HG03280 (cell line): ENCODE measurements at regions not wholly inside any gene's neighbourhood (a gene's known extent, or its start where the extent isn't known, plus 50 kb on each side); places are given as distances from the start of the nearest gene placed in this dataset.

ENCODE experiments used
- ATAC-seq: cut with Tn5 transposase; IDR thresholded peaks from one replicate; pipeline ENCODE4 v1.9.1; 2021; ENCODE audit warnings: mild to moderate bottlenecking, moderate library complexity; ENCODE audit not compliant: unreplicated experiment

GRCh38 chr9:89877051-89878002 lies 272.5 kb downstream of the GADD45G start:
- ATAC-seq, result no peak

GRCh38 chr9:89878003-89878411 lies 273.2 kb downstream of the GADD45G start:
- ATAC-seq, result no peak

GRCh38 chr9:89878687-89879086 lies 273.9 kb downstream of the GADD45G start:
- no peak for ATAC-seq

- no peak for ATAC-seq
Measured at GRCh38 chr9:89879276-89879675, 274.5 kb downstream of the GADD45G start.

GRCh38 chr9:89879701-89880100 lies 274.9 kb downstream of the GADD45G start:
- ATAC-seq, result no peak

- ATAC-seq, result no peak
Measured at GRCh38 chr9:89880161-89880560, 275.3 kb downstream of the GADD45G start.

GRCh38 chr9:89880721-89881120 lies 275.9 kb downstream of the GADD45G start:
- no peak for ATAC-seq

- no peak for ATAC-seq
Measured at GRCh38 chr9:89881431-89881830, 276.6 kb downstream of the GADD45G start.

GRCh38 chr9:89882930-89883361 lies 278.1 kb downstream of the GADD45G start:
- no peak for ATAC-seq

- no peak for ATAC-seq
Measured at GRCh38 chr9:89883401-89884341, 278.9 kb downstream of the GADD45G start.

- ATAC-seq, result no peak
Measured at GRCh38 chr9:89884356-89885083, 279.7 kb downstream of the GADD45G start.

- ATAC-seq, result no peak
Measured at GRCh38 chr9:89885156-89885555, 280.3 kb downstream of the GADD45G start.

GRCh38 chr9:89886281-89886700 lies 281.5 kb downstream of the GADD45G start:
- no peak for ATAC-seq

GRCh38 chr9:89887286-89887685 lies 282.5 kb downstream of the GADD45G start:
- no peak for ATAC-seq

- ATAC-seq, result no peak
Measured at GRCh38 chr9:89888233-89888632, 283.4 kb downstream of the GADD45G start.

- no peak for ATAC-seq
Measured at GRCh38 chr9:89888677-89889076, 283.9 kb downstream of the GADD45G start.

- no peak for ATAC-seq
Measured at GRCh38 chr9:89889865-89890264, 285.1 kb downstream of the GADD45G start.

- no peak for ATAC-seq
Measured at GRCh38 chr9:89890326-89890980, 285.6 kb downstream of the GADD45G start.

- ATAC-seq, result no peak
Measured at GRCh38 chr9:89891221-89891590, 286.4 kb downstream of the GADD45G start.

GRCh38 chr9:89891591-89892304 lies 286.9 kb downstream of the GADD45G start:
- no peak for ATAC-seq
